ENCODE measurements at regions not wholly inside any gene's neighbourhood (a gene's known extent, or its start where the extent isn't known, plus 50 kb on each side); places are given as distances from the start of the nearest gene placed in this dataset.

DNA sequence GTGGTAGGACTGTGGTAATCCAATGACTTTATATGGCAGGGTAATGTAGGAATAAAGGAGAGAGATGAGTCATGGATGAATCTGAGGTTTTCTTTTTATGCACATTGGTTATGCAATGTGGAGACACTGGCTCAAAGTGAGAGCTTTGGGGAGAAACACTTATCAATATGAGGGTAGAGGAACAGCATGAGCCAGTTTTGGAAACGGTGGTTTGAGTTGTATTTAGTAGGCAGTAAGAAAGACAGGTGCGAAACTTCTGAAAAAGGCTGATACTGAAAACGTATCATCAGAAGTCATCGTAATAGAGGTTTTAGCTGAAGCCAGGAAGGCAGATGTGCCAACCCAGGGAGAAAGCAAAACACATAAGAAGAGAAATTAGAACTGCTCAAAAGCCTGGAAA, 854.8 kb upstream of the SEL1L start:
- H3K4me1 Mint-ChIP-seq: peaks cover 5% of the 10 kb centered on the region
- no peaks in the 10 kb centered on the region for H3K9me3 Mint-ChIP-seq
- ATAC-seq (no peak), DNase-seq (ENCODE audit: low spot score) (no peak)
- no peak overlapping the region for H3K4me3 Mint-ChIP-seq
- TF ChIP-seq NR1H2 (CRISPR knock-in tag; IDR thresholded peaks at IDR 0.05): no peak
- no peak for TF ChIP-seq CBFB (CRISPR knock-in tag; IDR thresholded peaks at IDR 0.05; ENCODE audit: low read depth)
- TF ChIP-seq, protein P1, sequence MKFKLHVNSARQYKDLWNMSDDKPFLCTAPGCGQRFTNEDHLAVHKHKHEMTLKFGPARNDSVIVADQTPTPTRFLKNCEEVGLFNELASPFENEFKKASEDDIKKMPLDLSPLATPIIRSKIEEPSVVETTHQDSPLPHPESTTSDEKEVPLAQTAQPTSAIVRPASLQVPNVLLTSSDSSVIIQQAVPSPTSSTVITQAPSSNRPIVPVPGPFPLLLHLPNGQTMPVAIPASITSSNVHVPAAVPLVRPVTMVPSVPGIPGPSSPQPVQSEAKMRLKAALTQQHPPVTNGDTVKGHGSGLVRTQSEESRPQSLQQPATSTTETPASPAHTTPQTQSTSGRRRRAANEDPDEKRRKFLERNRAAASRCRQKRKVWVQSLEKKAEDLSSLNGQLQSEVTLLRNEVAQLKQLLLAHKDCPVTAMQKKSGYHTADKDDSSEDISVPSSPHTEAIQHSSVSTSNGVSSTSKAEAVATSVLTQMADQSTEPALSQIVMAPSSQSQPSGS (CRISPR knock-in tag; IDR thresholded peaks at IDR 0.05; ENCODE audit: borderline replicate concordance, low read depth): no peak
- TF ChIP-seq CREB1 (CRISPR knock-in tag; IDR thresholded peaks at IDR 0.05): no peak
- no peak for TF ChIP-seq NR2C2 (CRISPR knock-in tag; IDR thresholded peaks at IDR 0.05)
- TF ChIP-seq MYBL2 (CRISPR knock-in tag; IDR thresholded peaks at IDR 0.05): no peak
- TF ChIP-seq, protein P2, sequence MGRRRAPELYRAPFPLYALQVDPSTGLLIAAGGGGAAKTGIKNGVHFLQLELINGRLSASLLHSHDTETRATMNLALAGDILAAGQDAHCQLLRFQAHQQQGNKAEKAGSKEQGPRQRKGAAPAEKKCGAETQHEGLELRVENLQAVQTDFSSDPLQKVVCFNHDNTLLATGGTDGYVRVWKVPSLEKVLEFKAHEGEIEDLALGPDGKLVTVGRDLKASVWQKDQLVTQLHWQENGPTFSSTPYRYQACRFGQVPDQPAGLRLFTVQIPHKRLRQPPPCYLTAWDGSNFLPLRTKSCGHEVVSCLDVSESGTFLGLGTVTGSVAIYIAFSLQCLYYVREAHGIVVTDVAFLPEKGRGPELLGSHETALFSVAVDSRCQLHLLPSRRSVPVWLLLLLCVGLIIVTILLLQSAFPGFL (CRISPR knock-in tag; IDR thresholded peaks at IDR 0.05; ENCODE audit: borderline replicate concordance): no peak
- TF ChIP-seq, protein P3, sequence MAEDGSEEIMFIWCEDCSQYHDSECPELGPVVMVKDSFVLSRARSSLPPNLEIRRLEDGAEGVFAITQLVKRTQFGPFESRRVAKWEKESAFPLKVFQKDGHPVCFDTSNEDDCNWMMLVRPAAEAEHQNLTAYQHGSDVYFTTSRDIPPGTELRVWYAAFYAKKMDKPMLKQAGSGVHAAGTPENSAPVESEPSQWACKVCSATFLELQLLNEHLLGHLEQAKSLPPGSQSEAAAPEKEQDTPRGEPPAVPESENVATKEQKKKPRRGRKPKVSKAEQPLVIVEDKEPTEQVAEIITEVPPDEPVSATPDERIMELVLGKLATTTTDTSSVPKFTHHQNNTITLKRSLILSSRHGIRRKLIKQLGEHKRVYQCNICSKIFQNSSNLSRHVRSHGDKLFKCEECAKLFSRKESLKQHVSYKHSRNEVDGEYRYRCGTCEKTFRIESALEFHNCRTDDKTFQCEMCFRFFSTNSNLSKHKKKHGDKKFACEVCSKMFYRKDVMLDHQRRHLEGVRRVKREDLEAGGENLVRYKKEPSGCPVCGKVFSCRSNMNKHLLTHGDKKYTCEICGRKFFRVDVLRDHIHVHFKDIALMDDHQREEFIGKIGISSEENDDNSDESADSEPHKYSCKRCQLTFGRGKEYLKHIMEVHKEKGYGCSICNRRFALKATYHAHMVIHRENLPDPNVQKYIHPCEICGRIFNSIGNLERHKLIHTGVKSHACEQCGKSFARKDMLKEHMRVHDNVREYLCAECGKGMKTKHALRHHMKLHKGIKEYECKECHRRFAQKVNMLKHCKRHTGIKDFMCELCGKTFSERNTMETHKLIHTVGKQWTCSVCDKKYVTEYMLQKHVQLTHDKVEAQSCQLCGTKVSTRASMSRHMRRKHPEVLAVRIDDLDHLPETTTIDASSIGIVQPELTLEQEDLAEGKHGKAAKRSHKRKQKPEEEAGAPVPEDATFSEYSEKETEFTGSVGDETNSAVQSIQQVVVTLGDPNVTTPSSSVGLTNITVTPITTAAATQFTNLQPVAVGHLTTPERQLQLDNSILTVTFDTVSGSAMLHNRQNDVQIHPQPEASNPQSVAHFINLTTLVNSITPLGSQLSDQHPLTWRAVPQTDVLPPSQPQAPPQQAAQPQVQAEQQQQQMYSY (CRISPR knock-in tag; IDR thresholded peaks at IDR 0.05): no peak
- TF ChIP-seq ZNF232 (CRISPR knock-in tag; IDR thresholded peaks at IDR 0.05): no peak
- no peak for TF ChIP-seq RELA (CRISPR knock-in tag; IDR thresholded peaks at IDR 0.05; ENCODE audit: borderline replicate concordance)
- TF ChIP-seq, protein P4, sequence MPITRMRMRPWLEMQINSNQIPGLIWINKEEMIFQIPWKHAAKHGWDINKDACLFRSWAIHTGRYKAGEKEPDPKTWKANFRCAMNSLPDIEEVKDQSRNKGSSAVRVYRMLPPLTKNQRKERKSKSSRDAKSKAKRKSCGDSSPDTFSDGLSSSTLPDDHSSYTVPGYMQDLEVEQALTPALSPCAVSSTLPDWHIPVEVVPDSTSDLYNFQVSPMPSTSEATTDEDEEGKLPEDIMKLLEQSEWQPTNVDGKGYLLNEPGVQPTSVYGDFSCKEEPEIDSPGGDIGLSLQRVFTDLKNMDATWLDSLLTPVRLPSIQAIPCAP (CRISPR knock-in tag; IDR thresholded peaks at IDR 0.05): no peak
- TF ChIP-seq, protein P5, sequence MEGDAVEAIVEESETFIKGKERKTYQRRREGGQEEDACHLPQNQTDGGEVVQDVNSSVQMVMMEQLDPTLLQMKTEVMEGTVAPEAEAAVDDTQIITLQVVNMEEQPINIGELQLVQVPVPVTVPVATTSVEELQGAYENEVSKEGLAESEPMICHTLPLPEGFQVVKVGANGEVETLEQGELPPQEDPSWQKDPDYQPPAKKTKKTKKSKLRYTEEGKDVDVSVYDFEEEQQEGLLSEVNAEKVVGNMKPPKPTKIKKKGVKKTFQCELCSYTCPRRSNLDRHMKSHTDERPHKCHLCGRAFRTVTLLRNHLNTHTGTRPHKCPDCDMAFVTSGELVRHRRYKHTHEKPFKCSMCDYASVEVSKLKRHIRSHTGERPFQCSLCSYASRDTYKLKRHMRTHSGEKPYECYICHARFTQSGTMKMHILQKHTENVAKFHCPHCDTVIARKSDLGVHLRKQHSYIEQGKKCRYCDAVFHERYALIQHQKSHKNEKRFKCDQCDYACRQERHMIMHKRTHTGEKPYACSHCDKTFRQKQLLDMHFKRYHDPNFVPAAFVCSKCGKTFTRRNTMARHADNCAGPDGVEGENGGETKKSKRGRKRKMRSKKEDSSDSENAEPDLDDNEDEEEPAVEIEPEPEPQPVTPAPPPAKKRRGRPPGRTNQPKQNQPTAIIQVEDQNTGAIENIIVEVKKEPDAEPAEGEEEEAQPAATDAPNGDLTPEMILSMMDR (IDR thresholded peaks at IDR 0.05): no peak
- TF ChIP-seq, protein P6, sequence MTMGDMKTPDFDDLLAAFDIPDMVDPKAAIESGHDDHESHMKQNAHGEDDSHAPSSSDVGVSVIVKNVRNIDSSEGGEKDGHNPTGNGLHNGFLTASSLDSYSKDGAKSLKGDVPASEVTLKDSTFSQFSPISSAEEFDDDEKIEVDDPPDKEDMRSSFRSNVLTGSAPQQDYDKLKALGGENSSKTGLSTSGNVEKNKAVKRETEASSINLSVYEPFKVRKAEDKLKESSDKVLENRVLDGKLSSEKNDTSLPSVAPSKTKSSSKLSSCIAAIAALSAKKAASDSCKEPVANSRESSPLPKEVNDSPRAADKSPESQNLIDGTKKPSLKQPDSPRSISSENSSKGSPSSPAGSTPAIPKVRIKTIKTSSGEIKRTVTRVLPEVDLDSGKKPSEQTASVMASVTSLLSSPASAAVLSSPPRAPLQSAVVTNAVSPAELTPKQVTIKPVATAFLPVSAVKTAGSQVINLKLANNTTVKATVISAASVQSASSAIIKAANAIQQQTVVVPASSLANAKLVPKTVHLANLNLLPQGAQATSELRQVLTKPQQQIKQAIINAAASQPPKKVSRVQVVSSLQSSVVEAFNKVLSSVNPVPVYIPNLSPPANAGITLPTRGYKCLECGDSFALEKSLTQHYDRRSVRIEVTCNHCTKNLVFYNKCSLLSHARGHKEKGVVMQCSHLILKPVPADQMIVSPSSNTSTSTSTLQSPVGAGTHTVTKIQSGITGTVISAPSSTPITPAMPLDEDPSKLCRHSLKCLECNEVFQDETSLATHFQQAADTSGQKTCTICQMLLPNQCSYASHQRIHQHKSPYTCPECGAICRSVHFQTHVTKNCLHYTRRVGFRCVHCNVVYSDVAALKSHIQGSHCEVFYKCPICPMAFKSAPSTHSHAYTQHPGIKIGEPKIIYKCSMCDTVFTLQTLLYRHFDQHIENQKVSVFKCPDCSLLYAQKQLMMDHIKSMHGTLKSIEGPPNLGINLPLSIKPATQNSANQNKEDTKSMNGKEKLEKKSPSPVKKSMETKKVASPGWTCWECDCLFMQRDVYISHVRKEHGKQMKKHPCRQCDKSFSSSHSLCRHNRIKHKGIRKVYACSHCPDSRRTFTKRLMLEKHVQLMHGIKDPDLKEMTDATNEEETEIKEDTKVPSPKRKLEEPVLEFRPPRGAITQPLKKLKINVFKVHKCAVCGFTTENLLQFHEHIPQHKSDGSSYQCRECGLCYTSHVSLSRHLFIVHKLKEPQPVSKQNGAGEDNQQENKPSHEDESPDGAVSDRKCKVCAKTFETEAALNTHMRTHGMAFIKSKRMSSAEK (CRISPR knock-in tag; IDR thresholded peaks at IDR 0.05; ENCODE audit: borderline replicate concordance): no peak
- no peak for TF ChIP-seq ZNF671 (CRISPR knock-in tag; IDR thresholded peaks at IDR 0.05)
- TF ChIP-seq ZNF416 (CRISPR knock-in tag; IDR thresholded peaks at IDR 0.05): no peak
- no peaks in the 10 kb centered on the region for H3K27me3 Mint-ChIP-seq (ENCODE audit: low read depth)
- no peak overlapping the region for H3K27ac Mint-ChIP-seq
- POLR2A ChIA-PET: no interaction called here
- no peaks in the 10 kb centered on the region for H3K36me3 Mint-ChIP-seq
- CTCF ChIA-PET: no interaction called here

All from WTC11 (cell line).